MCF 10A (cell line): ENCODE measurements at regions not wholly inside any gene's neighbourhood (a gene's known extent, or its start where the extent isn't known, plus 50 kb on each side); places are given as distances from the start of the nearest gene placed in this dataset.

Experiments
- BruUV-seq: library from RNA; stranded (reverse); fragments of 400-500 nt; replicated peaks from 2 replicates; lab custom pipeline; 2021; lab: Mats Ljungman, UMichigan
- CTCF ChIA-PET: fragments of 300-600 bp; sonication (Branson Sonifier 250); formaldehyde crosslinking; extraction: SDS; loops from one replicate; lab custom pipeline; 2021; ENCODE audit warnings: antibody characterized with exemption, inconsistent platforms; lab: Yijun Ruan, JAX
- POLR2A ChIA-PET: fragments of 300-600, 350-650 bp; sonication (Branson Sonifier 250); formaldehyde crosslinking; extraction: SDS; loops from one replicate; lab custom pipeline; 2020; ENCODE audit warnings: antibody characterized with exemption, inconsistent platforms; lab: Yijun Ruan, JAX
- DNase-seq: peaks from one replicate; pipeline ENCODE4 v3.0.0-alpha.2; 2018; ENCODE audit not compliant: unreplicated experiment
- H3K27ac Mint-ChIP-seq: one replicate; pipeline ENCODE4 v1.8.0; 2022; ENCODE audit warnings: mild to moderate bottlenecking, low read depth, mixed read lengths; ENCODE audit not compliant: unreplicated experiment
- H3K27me3 Mint-ChIP-seq: one replicate; pipeline ENCODE4 v1.8.0; 2022; ENCODE audit warnings: mixed read lengths; ENCODE audit not compliant: insufficient read depth, unreplicated experiment
- H3K36me3 Mint-ChIP-seq: one replicate; pipeline ENCODE4 v1.8.0; 2022; ENCODE audit warnings: mild to moderate bottlenecking, moderate library complexity, mixed read lengths; ENCODE audit not compliant: insufficient read depth, unreplicated experiment
- H3K4me1 Mint-ChIP-seq: one replicate; pipeline ENCODE4 v1.8.0; 2022; ENCODE audit warnings: mixed read lengths; ENCODE audit not compliant: insufficient read depth, unreplicated experiment
- H3K4me3 Mint-ChIP-seq: one replicate; pipeline ENCODE4 v1.8.0; 2022; ENCODE audit warnings: mild to moderate bottlenecking, moderate library complexity, mixed read lengths; ENCODE audit not compliant: unreplicated experiment
- H3K9me3 Mint-ChIP-seq: one replicate; pipeline ENCODE4 v1.8.0; 2022; ENCODE audit warnings: mixed read lengths; ENCODE audit not compliant: unreplicated experiment
- CTCF ChIP-seq: fragments of 200-600 bp; IDR thresholded peaks from one replicate; pipeline ENCODE4 v1.8.0; 2022; ENCODE audit warnings: antibody characterized with exemption, mild to moderate bottlenecking; ENCODE audit not compliant: unreplicated experiment
- intact Hi-C: fragments of 100-400 bp; cut with micrococcal nuclease; formaldehyde crosslinking; loops from 2 replicates; pipeline ENCODE4 v1.14.1; 2022

- no peak overlapping the region for H3K4me3 Mint-ChIP-seq
- no peak overlapping the region for H3K27ac Mint-ChIP-seq
- intact Hi-C loops, result no loop called here
- BruUV-seq, result no TSS peak
- peaks cover 23% of the 10 kb centered on the region for H3K27me3 Mint-ChIP-seq
- H3K36me3 Mint-ChIP-seq, result no peaks in the 10 kb centered on the region
- DNase-seq, result no peak
- no peaks in the 10 kb centered on the region for H3K9me3 Mint-ChIP-seq
- CTCF ChIA-PET, result no interaction called here
- H3K4me1 Mint-ChIP-seq, result no peaks in the 10 kb centered on the region
- no peak for TF ChIP-seq CTCF
- POLR2A ChIA-PET, result no interaction called here
These were observed 388.5 kb upstream of the TNRC6C start for GRCh38 chr17:77569846-77570564.

GRCh38 chr17:77570565-77570898 is 388.0 kb upstream of the TNRC6C start:
- no peak for TF ChIP-seq CTCF
- Mint-ChIP-seq H3K9me3 (no peaks in the 10 kb centered on the region), H3K27me3 (peaks cover 22% of the 10 kb centered on the region), H3K4me3 (no peak overlapping the region), H3K27ac (no peak overlapping the region), H3K4me1 (no peaks in the 10 kb centered on the region), H3K36me3 (no peaks in the 10 kb centered on the region)
- POLR2A ChIA-PET, result no interaction called here
- CTCF ChIA-PET, result no interaction called here
- intact Hi-C loops, result no loop called here
- no TSS peak for BruUV-seq
- DNase-seq, result no peak

DNA sequence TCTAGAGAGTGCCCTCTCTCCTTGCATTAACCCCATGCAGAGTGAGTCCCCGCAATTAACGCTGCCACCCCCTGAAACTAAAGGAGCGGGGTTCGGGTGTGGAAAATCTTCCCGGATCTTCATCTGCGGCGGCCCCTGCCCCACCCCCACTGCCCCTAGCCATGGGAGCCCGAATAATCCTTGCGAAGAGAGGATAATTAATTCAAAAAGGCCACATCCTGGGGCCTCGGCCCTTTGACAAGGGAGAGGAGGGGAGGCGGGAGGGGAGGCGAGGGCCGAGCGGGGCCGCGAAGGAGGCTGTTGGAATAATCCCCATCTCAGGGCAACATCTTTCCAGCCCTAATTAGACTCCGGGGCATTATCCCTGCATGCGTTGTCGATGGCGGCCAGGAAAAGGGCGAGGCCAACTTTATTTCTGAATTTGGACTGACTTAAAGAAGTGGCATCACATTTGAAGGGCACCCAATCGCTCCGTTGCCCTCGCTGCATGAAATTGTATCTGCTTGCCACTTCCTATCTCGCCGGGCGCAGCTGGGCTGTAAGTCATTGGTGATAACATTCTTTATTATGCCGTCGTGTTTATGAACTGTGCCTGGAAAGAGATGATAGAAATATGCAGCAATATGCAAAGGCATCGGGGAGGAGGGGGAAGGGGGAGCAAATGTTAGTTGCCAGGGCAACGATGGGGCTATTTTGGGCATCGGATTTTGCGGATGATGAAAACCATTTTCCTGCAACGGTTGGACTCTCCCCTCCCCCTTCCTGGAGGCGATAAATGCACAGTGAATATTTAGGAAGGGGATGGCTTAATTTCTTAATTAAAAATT is 387.1 kb upstream of the TNRC6C start:
- ChIA-PET POLR2A (interaction anchor here (0.6 kb wide), 1 partner anchor 470 kb away, joined by 3 read pairs; no protein-coding TSS in a partner anchor), CTCF (no interaction called here)
- no TSS peak for BruUV-seq
- Mint-ChIP-seq H3K4me3 (no peak overlapping the region), H3K27me3 (peaks cover 14% of the 10 kb centered on the region), H3K27ac (no peak overlapping the region), H3K4me1 (no peaks in the 10 kb centered on the region), H3K36me3 (no peaks in the 10 kb centered on the region), H3K9me3 (no peaks in the 10 kb centered on the region)
- DNase-seq, result no peak
- intact Hi-C loops, result no loop called here
- no peak for TF ChIP-seq CTCF

- no peaks in the 10 kb centered on the region for H3K4me1 Mint-ChIP-seq
- no peak for DNase-seq
- no peak overlapping the region for H3K27ac Mint-ChIP-seq
- no peak overlapping the region for H3K4me3 Mint-ChIP-seq
- peaks cover 6% of the 10 kb centered on the region for H3K27me3 Mint-ChIP-seq
- ChIA-PET CTCF (no interaction called here), POLR2A (interaction anchor here (0.6 kb wide), 1 partner anchor 469 kb away, joined by 3 read pairs; no protein-coding TSS in a partner anchor)
- TF ChIP-seq CTCF, result no peak
- BruUV-seq, result no TSS peak
- H3K36me3 Mint-ChIP-seq, result no peaks in the 10 kb centered on the region
- intact Hi-C loops, result no loop called here
- no peaks in the 10 kb centered on the region for H3K9me3 Mint-ChIP-seq
These were observed 386.4 kb upstream of the TNRC6C start for GRCh38 chr17:77572065-77572601.
